Gastroesophageal sphincter (tissue), 4 donors: ENCODE measurements at regions not wholly inside any gene's neighbourhood (a gene's known extent, or its start where the extent isn't known, plus 50 kb on each side); places are given as distances from the start of the nearest gene placed in this dataset.
A peak's percentile ranks its signal among the peaks of the same experiment; 100 is the strongest.

Experiments
- ATAC-seq: fragments of 150-250 bp; one replicate; pipeline ENCODE4 v1.9.1; 2016; ENCODE audit warnings: mild to moderate bottlenecking, moderate library complexity
- H3K27ac ChIP-seq, 4 donors: fragments of 200-600 bp; sonication (generic) in 3 of 4; 1 replicate in 3 of 4; 2 replicates in 1 of 4; pipeline ENCODE4 v1.5.1; 2016 to 2019
- H3K27me3 ChIP-seq: fragments of 200-600 bp; sonication (generic); one replicate; pipeline ENCODE4 v1.5.1; 2019
- H3K36me3 ChIP-seq, 2 donors: fragments of 200-600 bp; sonication (generic); one replicate each; pipeline ENCODE4 v1.5.1; 2019; ENCODE audit warnings: control low read depth in 1 of 2
- H3K4me1 ChIP-seq, 3 donors: fragments of 200-600 bp; sonication (generic); 1 replicate in 2 of 3; 2 replicates in 1 of 3; pipeline ENCODE4 v1.5.1; 2016 to 2019; ENCODE audit warnings: control low read depth in 2 of 3
- H3K4me3 ChIP-seq, 2 donors: fragments of 200-600 bp; sonication (generic); one replicate each; pipeline ENCODE4 v1.5.1; 2019; ENCODE audit warnings: mild to moderate bottlenecking in 1 of 2, moderate library complexity in 1 of 2
- H3K9me3 ChIP-seq, 3 donors: fragments of 200-600 bp; sonication (generic); one replicate each; pipeline ENCODE4 v1.5.1; 2017 to 2019; ENCODE audit warnings: control low read depth in 2 of 3
- CTCF ChIP-seq, 4 experiments: fragments of 200-600 bp in 2 of 4; fragments of 450-650 bp in 2 of 4; sonication (generic) in 1 of 4; IDR thresholded peaks; one replicate each; pipeline ENCODE4 v1.5.1; 2017 to 2019; ENCODE audit warnings: antibody characterized with exemption in 4 of 4, mild to moderate bottlenecking in 2 of 4, moderate library complexity in 2 of 4
- EP300 ChIP-seq: sonication (generic); formaldehyde crosslinking; IDR thresholded peaks from one replicate; pipeline ENCODE4 v1.6.1; 2017; ENCODE audit warnings: antibody characterized with exemption, mild to moderate bottlenecking
- POLR2A ChIP-seq, 2 donors: fragments of 450-650 bp; IDR thresholded peaks; one replicate each; pipeline ENCODE4 v1.6.1; 2017; ENCODE audit warnings: antibody characterized with exemption in 2 of 2, mild to moderate bottlenecking in 2 of 2, moderate library complexity in 1 of 2
- POLR2AphosphoS5 ChIP-seq: sonication (generic); formaldehyde crosslinking; IDR thresholded peaks from one replicate; pipeline ENCODE4 v1.6.1; 2017; ENCODE audit warnings: antibody characterized with exemption
- WGBS, 2 donors: methylation state at CpG; one replicate each; pipeline ENCODE4 v1.1.5; 2018; ENCODE audit warnings: low coverage in 1 of 2; 5-methylcytosine and 5-hydroxymethylcytosine counted together

DNA sequence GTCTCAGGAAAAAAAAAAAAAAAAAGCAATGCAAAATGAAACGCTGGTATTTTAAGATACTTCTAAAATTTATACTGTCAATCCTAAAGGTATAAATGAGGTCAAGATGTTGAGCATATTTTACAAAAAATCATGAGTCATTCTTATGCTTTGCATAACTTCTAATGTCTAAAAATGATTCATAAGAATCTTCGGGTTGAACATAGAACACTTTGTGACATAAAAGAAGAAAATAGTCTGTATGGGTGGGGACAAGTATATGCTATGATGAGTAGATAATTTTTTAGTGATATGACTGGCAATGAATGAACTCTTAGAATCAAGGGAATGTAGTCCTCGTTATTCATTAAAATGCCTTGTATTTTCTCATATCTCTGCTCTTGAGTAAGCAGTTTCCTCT lies 416.9 kb upstream of the USP24 start:
- 16 to 45% methylated on average over 3 of the region's 3 CpGs for WGBS, 2 donors
- peaks cover 12 to 35% (median 18%) of the 10 kb centered on the region in 3 donors for H3K4me1 ChIP-seq
- TF ChIP-seq POLR2A (IDR thresholded peaks at IDR 0.05) (no peak), POLR2AphosphoS5 (peak; percentile 61)
- ATAC-seq: peak; percentile 75
- H3K27me3 ChIP-seq: no peaks in the 10 kb centered on the region
- H3K9me3 ChIP-seq: no peaks in the 10 kb centered on the region
- H3K4me3 ChIP-seq: no peak overlapping the region
- no peaks in the 10 kb centered on the region for H3K36me3 ChIP-seq
- H3K27ac ChIP-seq: peak overlapping the region in 3 of 4 donors; percentile 41 to 71 (median 45)

DNA sequence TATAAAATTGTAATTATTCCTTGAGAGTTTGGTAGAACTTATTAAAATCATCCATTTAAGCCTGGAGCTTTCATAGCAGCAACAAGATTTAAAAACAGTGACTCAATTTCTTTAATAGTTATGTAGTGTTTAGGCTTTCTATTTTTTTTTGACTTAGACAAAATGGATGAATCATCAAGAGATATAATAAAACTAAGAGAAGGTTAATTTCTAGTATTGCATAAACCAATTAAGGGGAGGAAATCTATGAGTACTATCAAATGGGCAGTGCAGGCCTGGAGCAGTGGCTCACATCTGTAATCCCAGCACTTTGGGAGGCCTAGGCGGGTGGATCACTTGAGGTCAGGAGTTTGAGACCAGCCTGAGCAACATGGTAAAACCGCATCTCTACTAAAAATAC lies 416.3 kb upstream of the USP24 start:
- no peaks in the 10 kb centered on the region for H3K27me3 ChIP-seq
- H3K9me3 ChIP-seq: no peaks in the 10 kb centered on the region
- 91% methylated on average over 2 of the region's 2 CpGs; no CpG with 5 or more reads in 1 of the 2 donors for WGBS, 2 donors
- no peak overlapping the region for H3K4me3 ChIP-seq
- H3K27ac ChIP-seq: peak overlapping the region in 2 of 4 donors; percentile 48 to 71
- H3K4me1 ChIP-seq: peaks cover 12 to 35% (median 18%) of the 10 kb centered on the region in 3 donors
- no peaks in the 10 kb centered on the region for H3K36me3 ChIP-seq
- ATAC-seq: no peak
- TF ChIP-seq CTCF (IDR thresholded peaks at IDR 0.05): no peak
- no peak for TF ChIP-seq EP300
- no peak for TF ChIP-seq POLR2AphosphoS5
- TF ChIP-seq POLR2A (IDR thresholded peaks at IDR 0.05): no peak

- 78 to 87% methylated on average over 1 of the region's 1 CpG for WGBS, 2 donors
- no peaks in the 10 kb centered on the region for H3K4me1 ChIP-seq
- no peaks in the 10 kb centered on the region for H3K36me3 ChIP-seq
- H3K9me3 ChIP-seq: peaks cover 0 to 14% (median 2%) of the 10 kb centered on the region in 3 donors
- no peak for ATAC-seq
- TF ChIP-seq POLR2AphosphoS5: peak; percentile 31
- TF ChIP-seq CTCF (IDR thresholded peaks at IDR 0.05): no peak
- no peak for TF ChIP-seq POLR2A (IDR thresholded peaks at IDR 0.05)
- no peaks in the 10 kb centered on the region for H3K27me3 ChIP-seq
- H3K4me3 ChIP-seq: no peak overlapping the region
- no peak overlapping the region for H3K27ac ChIP-seq
Observed at GRCh38 chr1:55626326-55626725, 411.2 kb upstream of the USP24 start.

DNA sequence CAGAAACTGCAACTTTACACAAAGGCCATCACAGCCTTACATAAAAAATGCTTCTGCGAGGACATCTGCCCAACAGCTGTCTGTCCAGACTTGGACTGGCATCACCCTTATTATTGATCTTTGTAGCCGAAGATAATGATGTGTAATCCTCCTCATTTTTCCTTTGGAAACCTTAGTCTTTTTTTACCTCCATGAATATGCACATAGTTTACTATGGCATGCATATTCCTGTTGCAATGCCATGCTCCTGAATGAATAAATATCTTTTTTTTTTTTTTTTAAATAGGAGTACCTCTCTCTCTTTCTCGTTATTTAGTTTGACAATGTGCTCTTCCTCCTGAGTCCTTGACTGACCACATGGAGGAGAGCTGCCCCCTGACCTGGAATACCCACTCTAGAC lies 409.6 kb upstream of the USP24 start:
- TF ChIP-seq EP300 (no peak), POLR2AphosphoS5 (no peak), POLR2A (IDR thresholded peaks at IDR 0.05) (no peak), CTCF (IDR thresholded peaks at IDR 0.05) (no peak)
- Histone ChIP-seq H3K27me3 (no peaks in the 10 kb centered on the region), H3K36me3 (no peaks in the 10 kb centered on the region), H3K9me3 (peaks cover 0 to 14% (median 2%) of the 10 kb centered on the region in 3 donors), H3K4me3 (no peak overlapping the region), H3K27ac (no peak overlapping the region), H3K4me1 (no peaks in the 10 kb centered on the region)
- WGBS, 2 donors: 55 to 92% methylated on average over 3 of the region's 3 CpGs
- no peak for ATAC-seq

GRCh38 chr1:55623311-55623710 lies 408.1 kb upstream of the USP24 start:
- peaks cover 0 to 14% (median 2%) of the 10 kb centered on the region in 3 donors for H3K9me3 ChIP-seq
- no peaks in the 10 kb centered on the region for H3K27me3 ChIP-seq
- H3K4me1 ChIP-seq: no peaks in the 10 kb centered on the region
- peak; percentile 84 for ATAC-seq
- no peak overlapping the region for H3K4me3 ChIP-seq
- H3K27ac ChIP-seq: no peak overlapping the region
- TF ChIP-seq POLR2A (IDR thresholded peaks at IDR 0.05) (no peak), POLR2AphosphoS5 (peak; percentile 63)
- H3K36me3 ChIP-seq: no peaks in the 10 kb centered on the region
- 42 to 60% methylated on average over 1 to 4 of the region's 4 CpGs for WGBS, 2 donors

DNA sequence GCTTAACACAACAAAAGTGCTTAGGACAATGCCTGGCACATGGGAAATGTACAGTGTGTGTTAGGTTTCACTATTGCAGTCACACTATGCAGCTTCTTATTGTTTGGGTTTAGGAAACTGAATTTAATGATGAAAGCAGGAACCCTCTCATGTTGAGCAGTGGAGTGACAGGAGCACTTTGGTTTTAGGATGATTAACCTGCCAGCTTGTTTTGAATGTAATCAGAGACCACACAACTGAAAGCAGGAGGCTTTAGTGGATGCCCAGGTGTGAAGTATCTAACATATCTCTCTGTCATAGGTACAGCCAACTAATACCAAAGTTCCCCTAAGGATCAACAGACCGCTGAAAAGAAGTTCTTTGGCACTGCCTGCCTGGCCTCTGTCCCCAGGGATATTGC lies 406.9 kb upstream of the USP24 start:
- no peak overlapping the region for H3K4me3 ChIP-seq
- no peaks in the 10 kb centered on the region for H3K36me3 ChIP-seq
- TF ChIP-seq POLR2AphosphoS5: no peak
- TF ChIP-seq POLR2A (IDR thresholded peaks at IDR 0.05): no peak
- TF ChIP-seq CTCF (IDR thresholded peaks at IDR 0.05): no peak
- no peak for TF ChIP-seq EP300
- H3K4me1 ChIP-seq: no peaks in the 10 kb centered on the region
- peaks cover 0 to 14% (median 2%) of the 10 kb centered on the region in 3 donors for H3K9me3 ChIP-seq
- H3K27me3 ChIP-seq: no peaks in the 10 kb centered on the region
- H3K27ac ChIP-seq: no peak overlapping the region
- ATAC-seq: no peak
- 100% methylated on average over 1 of the region's 1 CpG; no CpG with 5 or more reads in 1 of the 2 donors for WGBS, 2 donors
